ENCODE measurements at regions not wholly inside any gene's neighbourhood (a gene's known extent, or its start where the extent isn't known, plus 50 kb on each side); places are given as distances from the start of the nearest gene placed in this dataset.

GRCh38 chr6:43904311-43905123 is 134.5 kb downstream of the VEGFA start (continued):
- no peak for TF ChIP-seq ZBTB1 (CRISPR knock-in tag; IDR thresholded peaks at IDR 0.05; ENCODE audit: borderline replicate concordance, low read depth)
- TF ChIP-seq NR2C2 (CRISPR knock-in tag; IDR thresholded peaks at IDR 0.05): no peak
- TF ChIP-seq NR2C2 (tag; IDR thresholded peaks at IDR 0.05): peak; percentile 50; the same call in 1 of the 2 replicates
- no peak for TF ChIP-seq ZFP1 (CRISPR knock-in tag; IDR thresholded peaks at IDR 0.05)
- TF ChIP-seq ZNF408 (CRISPR knock-in tag; IDR thresholded peaks at IDR 0.05; ENCODE audit: low read depth): no peak
- TF ChIP-seq ZEB2 (IDR thresholded peaks at IDR 0.05): peak; percentile 83
- no peak for TF ChIP-seq CREBBP (IDR thresholded peaks at IDR 0.05; ENCODE audit: low read depth, low read length)
- no peak for TF ChIP-seq RNF2 (IDR thresholded peaks at IDR 0.05)
- TF ChIP-seq BCOR (IDR thresholded peaks at IDR 0.05): 0 out of 2 replicates have a peak, but pooled peaks have one; percentile 16
- no peak for TF ChIP-seq CCAR2 (IDR thresholded peaks at IDR 0.05; ENCODE audit: low read depth, low read length)
- no peak; the same call in 1 of the 2 replicates for TF ChIP-seq ETV1 (tag; conservative IDR thresholded peaks at IDR 0.05; ENCODE audit: low read depth)
- TF ChIP-seq HMG20B (CRISPR knock-in tag; IDR thresholded peaks at IDR 0.05): no peak
- no peak for TF ChIP-seq POLR2A (conservative IDR thresholded peaks at IDR 0.05)
- peak; percentile 77; the same call in 1 of the 2 replicates for TF ChIP-seq ARID2 (IDR thresholded peaks at IDR 0.05)
- peak; percentile 10 for TF ChIP-seq FOS (IDR thresholded peaks at IDR 0.05; ENCODE audit: extremely low read depth, insufficient read length)
- no peak for TF ChIP-seq CHCHD3 (CRISPR knock-in tag; IDR thresholded peaks at IDR 0.05)
- TF ChIP-seq MBD2 (IDR thresholded peaks at IDR 0.05; ENCODE audit: borderline replicate concordance, low read depth): no peak
- TF ChIP-seq E2F4 (CRISPR knock-in tag; IDR thresholded peaks at IDR 0.05; ENCODE audit: low read depth): no peak
- TF ChIP-seq, protein P1, sequence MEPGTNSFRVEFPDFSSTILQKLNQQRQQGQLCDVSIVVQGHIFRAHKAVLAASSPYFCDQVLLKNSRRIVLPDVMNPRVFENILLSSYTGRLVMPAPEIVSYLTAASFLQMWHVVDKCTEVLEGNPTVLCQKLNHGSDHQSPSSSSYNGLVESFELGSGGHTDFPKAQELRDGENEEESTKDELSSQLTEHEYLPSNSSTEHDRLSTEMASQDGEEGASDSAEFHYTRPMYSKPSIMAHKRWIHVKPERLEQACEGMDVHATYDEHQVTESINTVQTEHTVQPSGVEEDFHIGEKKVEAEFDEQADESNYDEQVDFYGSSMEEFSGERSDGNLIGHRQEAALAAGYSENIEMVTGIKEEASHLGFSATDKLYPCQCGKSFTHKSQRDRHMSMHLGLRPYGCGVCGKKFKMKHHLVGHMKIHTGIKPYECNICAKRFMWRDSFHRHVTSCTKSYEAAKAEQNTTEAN (CRISPR knock-in tag; IDR thresholded peaks at IDR 0.05): no peak
- no peak for TF ChIP-seq ZNF263 (CRISPR knock-in tag; IDR thresholded peaks at IDR 0.05; ENCODE audit: borderline replicate concordance)
- TF ChIP-seq ZNF511 (CRISPR knock-in tag; IDR thresholded peaks at IDR 0.05): no peak
- TF ChIP-seq SMARCA4 (IDR thresholded peaks at IDR 0.05): peak; percentile 88
- TF ChIP-seq ZNF24 (IDR thresholded peaks at IDR 0.05): no peak
- TF ChIP-seq VEZF1 (CRISPR knock-in tag; IDR thresholded peaks at IDR 0.05): peak; percentile 17; the same call in 1 of the 2 replicates

Data from K562 (cell line).